HG02571 (cell line): ENCODE measurements at regions not wholly inside any gene's neighbourhood (a gene's known extent, or its start where the extent isn't known, plus 50 kb on each side); places are given as distances from the start of the nearest gene placed in this dataset.

Source experiments
- ATAC-seq: cut with Tn5 transposase; IDR thresholded peaks from one replicate; pipeline ENCODE4 v1.9.1; 2021; ENCODE audit warnings: mild to moderate bottlenecking, moderate library complexity; ENCODE audit not compliant: unreplicated experiment

- ATAC-seq = no peak
Observed at GRCh38 chr2:160909781-160910242, 250.4 kb upstream of the TANK start.

GRCh38 chr2:160910681-160911080 lies 249.5 kb upstream of the TANK start:
- no peak for ATAC-seq

- ATAC-seq = no peak
Observed at GRCh38 chr2:160911258-160911657, 249.0 kb upstream of the TANK start.

GRCh38 chr2:160912276-160912675 lies 248.0 kb upstream of the TANK start:
- ATAC-seq = no peak

- ATAC-seq = no peak
Observed at GRCh38 chr2:160913323-160913722, 246.9 kb upstream of the TANK start.

GRCh38 chr2:160914217-160914616 lies 246.0 kb upstream of the TANK start:
- ATAC-seq = no peak

- no peak for ATAC-seq
Observed at GRCh38 chr2:160916300-160916699, 243.9 kb upstream of the TANK start.

GRCh38 chr2:160917850-160918249 lies 242.4 kb upstream of the TANK start:
- no peak for ATAC-seq

GRCh38 chr2:160918258-160918657 lies 242.0 kb upstream of the TANK start:
- no peak for ATAC-seq

GRCh38 chr2:160918906-160919503 lies 241.2 kb upstream of the TANK start:
- ATAC-seq = no peak

GRCh38 chr2:160920061-160920460 lies 240.2 kb upstream of the TANK start:
- no peak for ATAC-seq

- no peak for ATAC-seq
Observed at GRCh38 chr2:160920791-160921303, 239.4 kb upstream of the TANK start.

- no peak for ATAC-seq
Observed at GRCh38 chr2:160921386-160921964, 238.8 kb upstream of the TANK start.

- no peak for ATAC-seq
Observed at GRCh38 chr2:160924936-160925353, 235.3 kb upstream of the TANK start.

GRCh38 chr2:160925956-160926355 lies 234.3 kb upstream of the TANK start:
- no peak for ATAC-seq

- ATAC-seq = no peak
Observed at GRCh38 chr2:160927324-160927723, 232.9 kb upstream of the TANK start.

GRCh38 chr2:160928854-160929301 lies 231.3 kb upstream of the TANK start:
- ATAC-seq = no peak

- no peak for ATAC-seq
Observed at GRCh38 chr2:160931531-160931930, 228.7 kb upstream of the TANK start.

GRCh38 chr2:160932960-160933359 lies 227.3 kb upstream of the TANK start:
- no peak for ATAC-seq

GRCh38 chr2:160934263-160934662 lies 226.0 kb upstream of the TANK start:
- ATAC-seq = no peak

- ATAC-seq = no peak
Observed at GRCh38 chr2:160934991-160935390, 225.2 kb upstream of the TANK start.

- no peak for ATAC-seq
Observed at GRCh38 chr2:160936044-160936806, 224.0 kb upstream of the TANK start.
